Right lobe of liver (tissue), 6 donors: ENCODE measurements at regions not wholly inside any gene's neighbourhood (a gene's known extent, or its start where the extent isn't known, plus 50 kb on each side); places are given as distances from the start of the nearest gene placed in this dataset.
A peak's percentile ranks its signal among the peaks of the same experiment; 100 is the strongest.

Source experiments
- ATAC-seq, 4 donors: fragments of 200-7000 bp; cut with Tn5 transposase; one replicate each; pipeline ENCODE4 v1.9.1; 2020; ENCODE audit warnings: mild to moderate bottlenecking in 4 of 4, moderate library complexity in 4 of 4
- DNase-seq, 3 donors: peaks; one replicate each; pipeline ENCODE4 v3.0.0-alpha.2; 2020
- H3K27ac ChIP-seq, 3 donors: fragments of 200-600 bp; one replicate each; pipeline ENCODE4 v1.8.0; 2022
- H3K27me3 ChIP-seq, 2 donors: fragments of 200-600 bp; one replicate each; pipeline ENCODE4 v1.8.0; 2022
- H3K36me3 ChIP-seq, 4 donors: fragments of 200-600 bp; sonication (generic) in 1 of 4; one replicate each; pipeline versions ENCODE4 v1.5.1 to v1.8.0; 2017 to 2022; ENCODE audit warnings: control low read depth in 1 of 4
- H3K4me1 ChIP-seq, 4 donors: fragments of 200-600 bp; sonication (generic) in 1 of 4; one replicate each; pipeline versions ENCODE4 v1.5.1 to v1.8.0; 2017 to 2022; ENCODE audit warnings: control low read depth in 1 of 4
- H3K4me3 ChIP-seq, 3 donors: fragments of 200-600 bp; one replicate each; pipeline ENCODE4 v1.8.0; 2022
- H3K9me3 ChIP-seq, 4 donors: fragments of 200-600 bp; sonication (generic) in 1 of 4; one replicate each; pipeline versions ENCODE4 v1.5.1 to v1.8.0; 2017 to 2022; ENCODE audit warnings: control low read depth in 1 of 4
- CTCF ChIP-seq, 4 donors: fragments of 200-600 bp in 3 of 4; fragments of 450-650 bp in 1 of 4; IDR thresholded peaks; one replicate each; pipeline versions ENCODE4 v1.5.1 to v1.8.0; 2016 to 2022; ENCODE audit warnings: antibody characterized with exemption in 4 of 4, mild to moderate bottlenecking in 2 of 4
- POLR2A ChIP-seq: fragments of 450-650 bp; IDR thresholded peaks from one replicate; pipeline ENCODE4 v1.6.1; 2017; ENCODE audit warnings: antibody characterized with exemption, mild to moderate bottlenecking
- WGBS: methylation state at CpG from one replicate; pipeline ENCODE4 v1.1.6; 2018; ENCODE audit warnings: low coverage, low lambda C conversion rate; ENCODE audit not compliant: insufficient coverage; ENCODE audit errors: missing lambda C conversion rate; 5-methylcytosine and 5-hydroxymethylcytosine counted together
- intact Hi-C, 2 donors: fragments of 100-400 bp; cut with DNase I; formaldehyde crosslinking; loops; one replicate each; pipeline versions ENCODE4 v1.11.2 to v1.14.1; 2022
- donor health status: DM: no; HTN: yes; CAD: no.
- donor health status: DM: no; HTN: no; CAD: no.
- donor health status: DM: no; HTN: no; CAD: no.
- donor health status: DM: no; HTN: yes; CAD: no.
- donor health status: DM: no; HTN: yes; CAD: no.

- H3K27ac ChIP-seq, result no peak overlapping the region
- 48% methylated on average over 4 of the region's 4 CpGs for WGBS
- ATAC-seq, result peak in 3 of 4 donors; percentile 33 to 68 (median 59)
Measured at GRCh38 chr21:28181730-28182129, 810.9 kb downstream of the LTN1 start.

GRCh38 chr21:28179136-28179535 is 813.5 kb downstream of the LTN1 start:
- no peaks in the 10 kb centered on the region for H3K9me3 ChIP-seq
- no peaks in the 10 kb centered on the region for H3K4me1 ChIP-seq
- intact Hi-C loops, result no loop called here
- no peak overlapping the region for H3K4me3 ChIP-seq
- TF ChIP-seq POLR2A (no peak), CTCF (IDR thresholded peaks at IDR 0.05) (no peak)
- no peak for ATAC-seq
- no peak overlapping the region for H3K27ac ChIP-seq
- DNase-seq, result no peak
- no peaks in the 10 kb centered on the region for H3K27me3 ChIP-seq
- H3K36me3 ChIP-seq, result no peaks in the 10 kb centered on the region

More at GRCh38 chr21:28181730-28182129, 810.9 kb downstream of the LTN1 start:
- Histone ChIP-seq H3K4me1 (no peaks in the 10 kb centered on the region), H3K27me3 (no peaks in the 10 kb centered on the region), H3K9me3 (no peaks in the 10 kb centered on the region), H3K4me3 (no peak overlapping the region), H3K36me3 (no peaks in the 10 kb centered on the region)
- TF ChIP-seq POLR2A (no peak), CTCF (IDR thresholded peaks at IDR 0.05) (no peak)
- intact Hi-C loops, result no loop called here
- no peak for DNase-seq

- 33% methylated on average over 1 of the region's 1 CpG for WGBS
- H3K4me3 ChIP-seq, result no peak overlapping the region
- no peak for DNase-seq
- intact Hi-C loops, result no loop called here
- no peaks in the 10 kb centered on the region for H3K9me3 ChIP-seq
- no peak for TF ChIP-seq POLR2A
- no peak for TF ChIP-seq CTCF (IDR thresholded peaks at IDR 0.05)
- H3K36me3 ChIP-seq, result no peaks in the 10 kb centered on the region
- H3K27me3 ChIP-seq, result no peaks in the 10 kb centered on the region
- no peaks in the 10 kb centered on the region for H3K4me1 ChIP-seq
- no peak overlapping the region for H3K27ac ChIP-seq
- ATAC-seq, result no peak
Measured at GRCh38 chr21:28177124-28177523, 815.6 kb downstream of the LTN1 start.

GRCh38 chr21:28174701-28175100 is 818.0 kb downstream of the LTN1 start:
- Histone ChIP-seq H3K4me1 (no peaks in the 10 kb centered on the region), H3K27ac (no peak overlapping the region), H3K4me3 (no peak overlapping the region), H3K36me3 (no peaks in the 10 kb centered on the region), H3K9me3 (no peaks in the 10 kb centered on the region), H3K27me3 (no peaks in the 10 kb centered on the region)
- TF ChIP-seq CTCF (IDR thresholded peaks at IDR 0.05) (no peak), POLR2A (no peak)
- ATAC-seq (no peak), DNase-seq (no peak)
- intact Hi-C loops, result no loop called here

GRCh38 chr21:28174006-28174405 is 818.7 kb downstream of the LTN1 start:
- Histone ChIP-seq H3K27ac (no peak overlapping the region), H3K27me3 (no peaks in the 10 kb centered on the region), H3K9me3 (no peaks in the 10 kb centered on the region), H3K4me3 (no peak overlapping the region), H3K4me1 (no peaks in the 10 kb centered on the region), H3K36me3 (no peaks in the 10 kb centered on the region)
- WGBS, result 83% methylated on average over 2 of the region's 2 CpGs
- DNase-seq (no peak), ATAC-seq (no peak)
- intact Hi-C loops, result no loop called here
- TF ChIP-seq POLR2A (no peak), CTCF (IDR thresholded peaks at IDR 0.05) (no peak)
